Osteoblast (primary cell): ENCODE measurements at regions not wholly inside any gene's neighbourhood (a gene's known extent, or its start where the extent isn't known, plus 50 kb on each side); places are given as distances from the start of the nearest gene placed in this dataset.

Experiments
- DNase-seq: peaks from one replicate; pipeline ENCODE4 v3.0.0; 2011; ENCODE audit warnings: low spot score, mixed read lengths; ENCODE audit not compliant: insufficient read length; ENCODE audit errors: missing footprints
- H2AFZ ChIP-seq: 2 replicates; pipeline ENCODE4 v1.6.0; 2011; ENCODE audit warnings: mild to moderate bottlenecking, low read length
- H3K27ac ChIP-seq: 2 replicates; pipeline ENCODE4 v1.5.1; 2011; ENCODE audit warnings: mild to moderate bottlenecking, low read depth, low read length, moderate library complexity
- H3K27me3 ChIP-seq: 2 replicates; pipeline ENCODE4 v1.6.0; 2012; ENCODE audit warnings: mild to moderate bottlenecking, control low read depth, inconsistent platforms, low read length, moderate library complexity; ENCODE audit not compliant: insufficient read depth
- H3K36me3 ChIP-seq: 2 replicates; pipeline ENCODE4 v1.5.1; 2011; ENCODE audit warnings: mild to moderate bottlenecking, low read length, control low read depth, moderate library complexity; ENCODE audit not compliant: insufficient read depth
- H3K4me1 ChIP-seq: 2 replicates; pipeline ENCODE4 v1.5.1; 2011; ENCODE audit warnings: mild to moderate bottlenecking, low read length, control low read depth, moderate library complexity; ENCODE audit not compliant: insufficient read depth
- H3K4me2 ChIP-seq: 2 replicates; pipeline ENCODE4 v1.6.0; 2011; ENCODE audit warnings: mild to moderate bottlenecking, low read length; ENCODE audit not compliant: insufficient read depth
- H3K4me3 ChIP-seq: fragments of 200-600 bp; sonication (generic); 3 replicates; pipeline ENCODE4 v1.5.1; 2012; ENCODE audit warnings: mild to moderate bottlenecking, low read length, inconsistent platforms; ENCODE audit not compliant: insufficient read depth
- H3K79me2 ChIP-seq: 2 replicates; pipeline ENCODE4 v1.6.0; 2012; ENCODE audit warnings: mild to moderate bottlenecking, low read length, control low read depth, inconsistent platforms; ENCODE audit not compliant: insufficient read depth
- H3K9me3 ChIP-seq: 2 replicates; pipeline ENCODE4 v1.5.1; 2011; ENCODE audit warnings: low read depth, low read length, control low read depth
- H4K20me1 ChIP-seq: 2 replicates; pipeline ENCODE4 v1.6.0; 2012; ENCODE audit warnings: mild to moderate bottlenecking, low read length, control low read depth; ENCODE audit not compliant: insufficient read depth
- TF ChIP-seq, protein P1 (sequence below): IDR thresholded peaks from 2 replicates; pipeline ENCODE4 v1.5.1; 2011; ENCODE audit warnings: mild to moderate bottlenecking, low read depth, low read length, moderate library complexity; ENCODE audit errors: extremely low read depth

GRCh38 chr12:30314506-30315100 is 381.1 kb downstream of the IPO8 start:
- Histone ChIP-seq H4K20me1 (no peaks in the 10 kb centered on the region), H3K79me2 (no peaks in the 10 kb centered on the region), H3K4me3 (no peak overlapping the region), H3K4me2 (no peak overlapping the region), H3K27ac (no peak overlapping the region), H3K4me1 (no peaks in the 10 kb centered on the region), H3K27me3 (no peaks in the 10 kb centered on the region), H3K9me3 (no peaks in the 10 kb centered on the region), H2AFZ (no peak overlapping the region), H3K36me3 (no peaks in the 10 kb centered on the region)
- TF ChIP-seq, protein P1, sequence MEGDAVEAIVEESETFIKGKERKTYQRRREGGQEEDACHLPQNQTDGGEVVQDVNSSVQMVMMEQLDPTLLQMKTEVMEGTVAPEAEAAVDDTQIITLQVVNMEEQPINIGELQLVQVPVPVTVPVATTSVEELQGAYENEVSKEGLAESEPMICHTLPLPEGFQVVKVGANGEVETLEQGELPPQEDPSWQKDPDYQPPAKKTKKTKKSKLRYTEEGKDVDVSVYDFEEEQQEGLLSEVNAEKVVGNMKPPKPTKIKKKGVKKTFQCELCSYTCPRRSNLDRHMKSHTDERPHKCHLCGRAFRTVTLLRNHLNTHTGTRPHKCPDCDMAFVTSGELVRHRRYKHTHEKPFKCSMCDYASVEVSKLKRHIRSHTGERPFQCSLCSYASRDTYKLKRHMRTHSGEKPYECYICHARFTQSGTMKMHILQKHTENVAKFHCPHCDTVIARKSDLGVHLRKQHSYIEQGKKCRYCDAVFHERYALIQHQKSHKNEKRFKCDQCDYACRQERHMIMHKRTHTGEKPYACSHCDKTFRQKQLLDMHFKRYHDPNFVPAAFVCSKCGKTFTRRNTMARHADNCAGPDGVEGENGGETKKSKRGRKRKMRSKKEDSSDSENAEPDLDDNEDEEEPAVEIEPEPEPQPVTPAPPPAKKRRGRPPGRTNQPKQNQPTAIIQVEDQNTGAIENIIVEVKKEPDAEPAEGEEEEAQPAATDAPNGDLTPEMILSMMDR, result no peak
- no peak for DNase-seq

- no peak overlapping the region for H2AFZ ChIP-seq
- H3K27ac ChIP-seq, result no peak overlapping the region
- no peaks in the 10 kb centered on the region for H4K20me1 ChIP-seq
- no peaks in the 10 kb centered on the region for H3K36me3 ChIP-seq
- H3K4me2 ChIP-seq, result no peak overlapping the region
- H3K4me1 ChIP-seq, result no peaks in the 10 kb centered on the region
- no peaks in the 10 kb centered on the region for H3K79me2 ChIP-seq
- TF ChIP-seq, protein P1, result no peak
- H3K27me3 ChIP-seq, result no peaks in the 10 kb centered on the region
- no peak for DNase-seq
- H3K9me3 ChIP-seq, result no peaks in the 10 kb centered on the region
- no peak overlapping the region for H3K4me3 ChIP-seq
Observed at GRCh38 chr12:30308010-30308717, 387.5 kb downstream of the IPO8 start.

GRCh38 chr12:30304528-30304927 is 391.1 kb downstream of the IPO8 start:
- TF ChIP-seq, protein P1, result no peak
- no peaks in the 10 kb centered on the region for H3K79me2 ChIP-seq
- H3K9me3 ChIP-seq, result no peaks in the 10 kb centered on the region
- no peaks in the 10 kb centered on the region for H3K27me3 ChIP-seq
- no peak overlapping the region for H3K27ac ChIP-seq
- no peaks in the 10 kb centered on the region for H3K36me3 ChIP-seq
- no peak overlapping the region for H3K4me2 ChIP-seq
- no peak for DNase-seq
- H2AFZ ChIP-seq, result no peak overlapping the region
- no peaks in the 10 kb centered on the region for H4K20me1 ChIP-seq
- H3K4me1 ChIP-seq, result no peaks in the 10 kb centered on the region
- H3K4me3 ChIP-seq, result no peak overlapping the region

- Histone ChIP-seq H3K4me3 (no peak overlapping the region), H3K36me3 (no peaks in the 10 kb centered on the region), H3K27ac (no peak overlapping the region), H2AFZ (no peak overlapping the region), H3K79me2 (no peaks in the 10 kb centered on the region), H3K4me2 (no peak overlapping the region), H4K20me1 (no peaks in the 10 kb centered on the region), H3K27me3 (no peaks in the 10 kb centered on the region), H3K9me3 (no peaks in the 10 kb centered on the region), H3K4me1 (no peaks in the 10 kb centered on the region)
- TF ChIP-seq, protein P1, result no peak
- DNase-seq, result no peak
Observed at GRCh38 chr12:30301291-30301690, 394.4 kb downstream of the IPO8 start.
